ENCODE measurements at regions not wholly inside any gene's neighbourhood (a gene's known extent, or its start where the extent isn't known, plus 50 kb on each side); places are given as distances from the start of the nearest gene placed in this dataset.

DNA sequence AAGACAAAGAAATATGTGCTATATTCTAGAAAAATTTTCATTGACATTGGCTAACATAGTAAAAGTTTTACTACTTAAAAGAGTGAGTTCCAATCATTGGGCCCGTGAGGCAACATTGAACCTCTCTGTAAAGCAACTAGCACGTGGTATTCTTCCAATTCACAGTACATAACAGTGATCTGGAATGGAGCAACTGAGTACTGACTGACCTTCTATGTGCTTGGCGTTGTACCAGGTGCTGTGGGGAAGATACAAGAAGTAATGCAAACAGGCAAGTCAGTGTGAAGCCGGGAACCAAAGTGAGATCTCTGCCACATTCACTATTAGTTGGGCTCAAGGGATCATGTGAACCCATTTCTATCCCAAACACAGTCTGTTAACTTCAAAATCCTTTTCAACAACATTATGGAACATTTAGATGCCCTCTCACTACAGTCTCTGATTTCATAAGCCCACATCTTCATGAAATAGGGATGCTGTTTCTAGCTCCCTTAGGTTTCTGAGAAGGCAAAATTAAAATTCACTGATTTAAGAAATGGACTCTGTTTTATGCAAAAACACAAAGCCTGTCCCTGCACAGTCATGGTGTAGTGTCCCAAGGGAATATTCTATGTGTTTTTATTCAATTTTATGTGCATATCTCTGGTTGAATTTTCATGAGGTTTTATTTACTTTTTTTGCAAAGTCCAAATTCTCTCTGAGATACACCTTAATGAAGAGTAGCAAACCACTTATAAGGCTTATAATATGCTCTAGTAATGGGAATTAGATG is 61.8 kb upstream of the NCAM1 start:
- H3K4me1 ChIP-seq (ENCODE audit: insufficient read depth, low read length) = no peaks in the 10 kb centered on the region
- intact Hi-C loops (cut with micrococcal nuclease; ENCODE audit: unreplicated experiment) = no loop called here
- no peak overlapping the region for H3K4me2 ChIP-seq (ENCODE audit: low read depth, low read length)
- H2AFZ ChIP-seq (ENCODE audit: low read length) = no peak overlapping the region
- no peak for DNase-seq (ENCODE audit: low spot score)
- H4K20me1 ChIP-seq (ENCODE audit: insufficient read depth, low read length) = no peaks in the 10 kb centered on the region
- POLR2A ChIA-PET = no interaction called here
- H3K4me3 ChIP-seq (replicated peaks in 1 of 3; ENCODE audit: insufficient read depth in 1 of 3, low read depth in 2 of 3, low read length in 3 of 3) = no peak overlapping the region
- CTCF ChIA-PET (ENCODE audit: low intra/inter-chr PET ratio, low total read pairs) = no interaction called here
- in situ Hi-C loops (cut with HindIII; ENCODE audit: extremely low pct_ligation_motif_present, low pct_unique_long_range_greater_than_20kb) = no loop called here
- no TSS peak for BruUV-seq (replicated peaks)
- ATAC-seq = no peak
- H3K79me2 ChIP-seq (ENCODE audit: insufficient read depth, low read length) = no peaks in the 10 kb centered on the region
- H3K27ac ChIP-seq (ENCODE audit: extremely low read length, insufficient read depth, low read length) = no peak overlapping the region
- no peak overlapping the region for H3K9ac ChIP-seq (ENCODE audit: insufficient read depth, low read depth, low read length)
- TF ChIP-seq ZNF501 (CRISPR knock-in tag; IDR thresholded peaks at IDR 0.05) = no peak
- TF ChIP-seq GTF3A (CRISPR knock-in tag; conservative IDR thresholded peaks at IDR 0.05) = no peak
- TF ChIP-seq NR2C2 (CRISPR knock-in tag; IDR thresholded peaks at IDR 0.05; ENCODE audit: borderline replicate concordance) = no peak
- no peak for TF ChIP-seq SP5 (CRISPR knock-in tag; IDR thresholded peaks at IDR 0.05; ENCODE audit: borderline replicate concordance, low read depth)
- no peak for TF ChIP-seq KLF12 (CRISPR knock-in tag; IDR thresholded peaks at IDR 0.05; ENCODE audit: borderline replicate concordance)
- TF ChIP-seq ZNF557 (CRISPR knock-in tag; IDR thresholded peaks at IDR 0.05) = no peak
- TF ChIP-seq ZNF772 (CRISPR knock-in tag; IDR thresholded peaks at IDR 0.05) = no peak
- TF ChIP-seq, protein P1, sequence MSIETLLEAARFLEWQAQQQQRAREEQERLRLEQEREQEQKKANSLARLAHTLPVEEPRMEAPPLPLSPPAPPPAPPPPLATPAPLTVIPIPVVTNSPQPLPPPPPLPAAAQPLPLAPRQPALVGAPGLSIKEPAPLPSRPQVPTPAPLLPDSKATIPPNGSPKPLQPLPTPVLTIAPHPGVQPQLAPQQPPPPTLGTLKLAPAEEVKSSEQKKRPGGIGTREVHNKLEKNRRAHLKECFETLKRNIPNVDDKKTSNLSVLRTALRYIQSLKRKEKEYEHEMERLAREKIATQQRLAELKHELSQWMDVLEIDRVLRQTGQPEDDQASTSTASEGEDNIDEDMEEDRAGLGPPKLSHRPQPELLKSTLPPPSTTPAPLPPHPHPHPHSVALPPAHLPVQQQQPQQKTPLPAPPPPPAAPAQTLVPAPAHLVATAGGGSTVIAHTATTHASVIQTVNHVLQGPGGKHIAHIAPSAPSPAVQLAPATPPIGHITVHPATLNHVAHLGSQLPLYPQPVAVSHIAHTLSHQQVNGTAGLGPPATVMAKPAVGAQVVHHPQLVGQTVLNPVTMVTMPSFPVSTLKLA (IDR thresholded peaks at IDR 0.05) = no peak
- no peak for TF ChIP-seq HOXA5 (CRISPR knock-in tag; IDR thresholded peaks at IDR 0.05)
- TF ChIP-seq, protein P2, sequence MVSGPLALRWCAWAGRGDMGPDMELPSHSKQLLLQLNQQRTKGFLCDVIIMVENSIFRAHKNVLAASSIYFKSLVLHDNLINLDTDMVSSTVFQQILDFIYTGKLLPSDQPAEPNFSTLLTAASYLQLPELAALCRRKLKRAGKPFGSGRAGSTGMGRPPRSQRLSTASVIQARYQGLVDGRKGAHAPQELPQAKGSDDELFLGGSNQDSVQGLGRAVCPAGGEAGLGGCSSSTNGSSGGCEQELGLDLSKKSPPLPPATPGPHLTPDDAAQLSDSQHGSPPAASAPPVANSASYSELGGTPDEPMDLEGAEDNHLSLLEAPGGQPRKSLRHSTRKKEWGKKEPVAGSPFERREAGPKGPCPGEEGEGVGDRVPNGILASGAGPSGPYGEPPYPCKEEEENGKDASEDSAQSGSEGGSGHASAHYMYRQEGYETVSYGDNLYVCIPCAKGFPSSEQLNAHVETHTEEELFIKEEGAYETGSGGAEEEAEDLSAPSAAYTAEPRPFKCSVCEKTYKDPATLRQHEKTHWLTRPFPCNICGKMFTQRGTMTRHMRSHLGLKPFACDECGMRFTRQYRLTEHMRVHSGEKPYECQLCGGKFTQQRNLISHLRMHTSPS (CRISPR knock-in tag; IDR thresholded peaks at IDR 0.05; ENCODE audit: low read depth) = no peak
- no peak for TF ChIP-seq ZNF841 (CRISPR knock-in tag; IDR thresholded peaks at IDR 0.05; ENCODE audit: borderline replicate concordance)
- no peak for TF ChIP-seq MXI1 (IDR thresholded peaks at IDR 0.05; ENCODE audit: borderline replicate concordance, low read depth, low read length)
- TF ChIP-seq ZNF607 (CRISPR knock-in tag; IDR thresholded peaks at IDR 0.05; ENCODE audit: borderline replicate concordance) = no peak
- TF ChIP-seq ZNF543 (CRISPR knock-in tag; IDR thresholded peaks at IDR 0.05) = no peak
- no peak for TF ChIP-seq ZFYVE20 (CRISPR knock-in tag; IDR thresholded peaks at IDR 0.05; ENCODE audit: borderline replicate concordance, low read depth)
- TF ChIP-seq ZMYM3 (CRISPR knock-in tag; IDR thresholded peaks at IDR 0.05) = no peak
- no peaks in the 10 kb centered on the region for H3K9me3 ChIP-seq (ENCODE audit: low read length)
- FAIRE-seq = no peak
- H3K36me3 ChIP-seq (replicated peaks in 1 of 2; ENCODE audit: control insufficient read depth in 1 of 2, insufficient read depth in 2 of 2, low read length in 2 of 2) = no peaks in the 10 kb centered on the region
- WGBS (ENCODE audit: low lambda C conversion rate) = 0% methylated on average over 4 of the region's 4 CpGs
- H3K27me3 ChIP-seq (ENCODE audit: control insufficient read depth in 1 of 2, insufficient read depth in 2 of 2, low read length in 2 of 2) = no peaks in the 10 kb centered on the region

All from HepG2 (cell line).